ENCODE measurements at regions not wholly inside any gene's neighbourhood (a gene's known extent, or its start where the extent isn't known, plus 50 kb on each side); places are given as distances from the start of the nearest gene placed in this dataset.
A peak's percentile ranks its signal among the peaks of the same experiment; 100 is the strongest.

- TF ChIP-seq ZNF532 (CRISPR knock-in tag; IDR thresholded peaks at IDR 0.05; ENCODE audit: borderline replicate concordance) (no peak), SMAD4 (CRISPR knock-in tag; IDR thresholded peaks at IDR 0.05) (no peak), CBFB (CRISPR knock-in tag; IDR thresholded peaks at IDR 0.05; ENCODE audit: low read depth) (no peak)
Measured at GRCh38 chrX:499870-500364, 113.2 kb upstream of the PPP2R3B start (continued).

GRCh38 chrX:500481-501010 lies 113.8 kb upstream of the PPP2R3B start:
- Mint-ChIP-seq H3K4me1 (peaks cover 24% of the 10 kb centered on the region), H3K27me3 (ENCODE audit: low read depth) (peaks cover 4% of the 10 kb centered on the region), H3K27ac (peak overlapping the region; percentile 16), H3K4me3 (peak overlapping the region; percentile 60), H3K36me3 (no peaks in the 10 kb centered on the region), H3K9me3 (no peaks in the 10 kb centered on the region; the same call in 1 of the 2 replicates)
- TF ChIP-seq, protein P1, sequence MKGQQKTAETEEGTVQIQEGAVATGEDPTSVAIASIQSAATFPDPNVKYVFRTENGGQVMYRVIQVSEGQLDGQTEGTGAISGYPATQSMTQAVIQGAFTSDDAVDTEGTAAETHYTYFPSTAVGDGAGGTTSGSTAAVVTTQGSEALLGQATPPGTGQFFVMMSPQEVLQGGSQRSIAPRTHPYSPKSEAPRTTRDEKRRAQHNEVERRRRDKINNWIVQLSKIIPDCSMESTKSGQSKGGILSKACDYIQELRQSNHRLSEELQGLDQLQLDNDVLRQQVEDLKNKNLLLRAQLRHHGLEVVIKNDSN (CRISPR knock-in tag; IDR thresholded peaks at IDR 0.05), result no peak
- TF ChIP-seq ZNF263 (CRISPR knock-in tag; IDR thresholded peaks at IDR 0.05; ENCODE audit: low read depth), result no peak
- TF ChIP-seq, protein P2, sequence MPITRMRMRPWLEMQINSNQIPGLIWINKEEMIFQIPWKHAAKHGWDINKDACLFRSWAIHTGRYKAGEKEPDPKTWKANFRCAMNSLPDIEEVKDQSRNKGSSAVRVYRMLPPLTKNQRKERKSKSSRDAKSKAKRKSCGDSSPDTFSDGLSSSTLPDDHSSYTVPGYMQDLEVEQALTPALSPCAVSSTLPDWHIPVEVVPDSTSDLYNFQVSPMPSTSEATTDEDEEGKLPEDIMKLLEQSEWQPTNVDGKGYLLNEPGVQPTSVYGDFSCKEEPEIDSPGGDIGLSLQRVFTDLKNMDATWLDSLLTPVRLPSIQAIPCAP (CRISPR knock-in tag; IDR thresholded peaks at IDR 0.05), result no peak
- TF ChIP-seq, protein P3, sequence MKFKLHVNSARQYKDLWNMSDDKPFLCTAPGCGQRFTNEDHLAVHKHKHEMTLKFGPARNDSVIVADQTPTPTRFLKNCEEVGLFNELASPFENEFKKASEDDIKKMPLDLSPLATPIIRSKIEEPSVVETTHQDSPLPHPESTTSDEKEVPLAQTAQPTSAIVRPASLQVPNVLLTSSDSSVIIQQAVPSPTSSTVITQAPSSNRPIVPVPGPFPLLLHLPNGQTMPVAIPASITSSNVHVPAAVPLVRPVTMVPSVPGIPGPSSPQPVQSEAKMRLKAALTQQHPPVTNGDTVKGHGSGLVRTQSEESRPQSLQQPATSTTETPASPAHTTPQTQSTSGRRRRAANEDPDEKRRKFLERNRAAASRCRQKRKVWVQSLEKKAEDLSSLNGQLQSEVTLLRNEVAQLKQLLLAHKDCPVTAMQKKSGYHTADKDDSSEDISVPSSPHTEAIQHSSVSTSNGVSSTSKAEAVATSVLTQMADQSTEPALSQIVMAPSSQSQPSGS (CRISPR knock-in tag; IDR thresholded peaks at IDR 0.05; ENCODE audit: borderline replicate concordance, low read depth), result no peak
- CTCF ChIA-PET, result no interaction called here
- ATAC-seq (no peak), DNase-seq (ENCODE audit: low spot score) (no peak)
- POLR2A ChIA-PET, result no interaction called here

- H3K27ac Mint-ChIP-seq, result no peak overlapping the region
- ChIA-PET POLR2A (no interaction called here), CTCF (no interaction called here)
- 0 out of 2 replicates have a peak, but pooled peaks cover 7% of the 10 kb centered on the region for H3K36me3 Mint-ChIP-seq
- peaks cover 20% of the 10 kb centered on the region for H3K27me3 Mint-ChIP-seq (ENCODE audit: low read depth)
- H3K9me3 Mint-ChIP-seq, result peaks cover 13% of the 10 kb centered on the region
- ATAC-seq (no peak), DNase-seq (ENCODE audit: low spot score) (no peak)
- no peak overlapping the region for H3K4me3 Mint-ChIP-seq
- no peaks in the 10 kb centered on the region for H3K4me1 Mint-ChIP-seq
- TF ChIP-seq E2F4 (CRISPR knock-in tag; IDR thresholded peaks at IDR 0.05; ENCODE audit: borderline replicate concordance, low read depth), result no peak
- TF ChIP-seq ZNF416 (CRISPR knock-in tag; IDR thresholded peaks at IDR 0.05), result no peak
- no peak for TF ChIP-seq RELA (CRISPR knock-in tag; IDR thresholded peaks at IDR 0.05; ENCODE audit: borderline replicate concordance)
- TF ChIP-seq, protein P3 (CRISPR knock-in tag; IDR thresholded peaks at IDR 0.05; ENCODE audit: borderline replicate concordance, low read depth), result no peak
- TF ChIP-seq ZNF532 (CRISPR knock-in tag; IDR thresholded peaks at IDR 0.05; ENCODE audit: borderline replicate concordance), result no peak
- TF ChIP-seq ZBTB21 (CRISPR knock-in tag; IDR thresholded peaks at IDR 0.05; ENCODE audit: borderline replicate concordance), result no peak
- TF ChIP-seq, protein P4, sequence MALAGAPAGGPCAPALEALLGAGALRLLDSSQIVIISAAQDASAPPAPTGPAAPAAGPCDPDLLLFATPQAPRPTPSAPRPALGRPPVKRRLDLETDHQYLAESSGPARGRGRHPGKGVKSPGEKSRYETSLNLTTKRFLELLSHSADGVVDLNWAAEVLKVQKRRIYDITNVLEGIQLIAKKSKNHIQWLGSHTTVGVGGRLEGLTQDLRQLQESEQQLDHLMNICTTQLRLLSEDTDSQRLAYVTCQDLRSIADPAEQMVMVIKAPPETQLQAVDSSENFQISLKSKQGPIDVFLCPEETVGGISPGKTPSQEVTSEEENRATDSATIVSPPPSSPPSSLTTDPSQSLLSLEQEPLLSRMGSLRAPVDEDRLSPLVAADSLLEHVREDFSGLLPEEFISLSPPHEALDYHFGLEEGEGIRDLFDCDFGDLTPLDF (CRISPR knock-in tag; IDR thresholded peaks at IDR 0.05), result no peak
- no peak for TF ChIP-seq NR1H2 (CRISPR knock-in tag; IDR thresholded peaks at IDR 0.05)
Measured at GRCh38 chrX:506341-506740, 119.6 kb upstream of the PPP2R3B start.

All from WTC11 (cell line).